PC-3 (cell line): ENCODE measurements at regions not wholly inside any gene's neighbourhood (a gene's known extent, or its start where the extent isn't known, plus 50 kb on each side); places are given as distances from the start of the nearest gene placed in this dataset.
A peak's percentile ranks its signal among the peaks of the same experiment; 100 is the strongest.
"Not testable (repeated sequence)": the region's sequence is repeated elsewhere in the genome, so short reads cannot be mapped to it uniquely, and the experiment has no call there.

ENCODE experiments used
- ATAC-seq: fragments of 200-7000 bp; cut with Tn5 transposase; 2 replicates; pipeline ENCODE4 v1.9.1; 2020; ENCODE audit warnings: mild to moderate bottlenecking, moderate library complexity
- BruUV-seq: library from RNA; stranded (reverse); fragments of 400-500 nt; replicated peaks from 2 replicates; lab custom pipeline; 2021; lab: Mats Ljungman, UMichigan
- CTCF ChIA-PET: fragments of 300-600 bp; sonication (Branson Sonifier 250); formaldehyde crosslinking; loops from one replicate; lab custom pipeline; 2022; ENCODE audit warnings: antibody characterized with exemption; lab: Charles Lee
- POLR2A ChIA-PET: fragments of 300-600 bp; sonication (Branson Sonifier 250); formaldehyde crosslinking; loops from one replicate; lab custom pipeline; 2022; ENCODE audit warnings: antibody characterized with exemption; ENCODE audit not compliant: unreplicated experiment; lab: Charles Lee
- DNase-seq: peaks from one replicate; pipeline ENCODE4 v3.0.0-alpha.2; 2015
- H2AFZ ChIP-seq: fragments of 300-600 bp; sonication (generic); 2 replicates; pipeline ENCODE4 v1.6.0; 2016; ENCODE audit warnings: antibody characterized with exemption, low read length
- H3F3A ChIP-seq: fragments of 300-600 bp; sonication (generic); one replicate; pipeline ENCODE4 v1.6.0; 2017; ENCODE audit warnings: antibody characterized with exemption, low read length, control low read depth, mild to moderate bottlenecking; ENCODE audit not compliant: unreplicated experiment
- H3K27ac ChIP-seq: fragments of 300-600 bp; sonication (generic); 2 replicates; pipeline ENCODE4 v1.5.1; 2016; ENCODE audit warnings: mild to moderate bottlenecking, low read length
- H3K27me3 ChIP-seq: fragments of 300-600 bp; sonication (generic); 2 replicates; pipeline ENCODE4 v1.6.1; 2016; ENCODE audit warnings: low read length, mixed read lengths
- H3K36me3 ChIP-seq: fragments of 300-600 bp; sonication (generic); 2 replicates; pipeline ENCODE4 v1.6.1; 2016; ENCODE audit warnings: low read depth, mixed run types, low read length, mixed read lengths
- H3K4me1 ChIP-seq: fragments of 300-600 bp; sonication (generic); 2 replicates; pipeline ENCODE4 v1.5.1; 2016; ENCODE audit warnings: low read length; ENCODE audit not compliant: insufficient read depth
- H3K4me2 ChIP-seq: fragments of 300-600 bp; sonication (generic); 2 replicates; pipeline ENCODE4 v1.6.0; 2016; ENCODE audit warnings: low read length
- H3K4me3 ChIP-seq: fragments of 300-600 bp; sonication (generic); 2 replicates; pipeline ENCODE4 v1.5.1; 2016; ENCODE audit warnings: mild to moderate bottlenecking, low read length, mixed read lengths
- H3K79me2 ChIP-seq: fragments of 300-600 bp; sonication (generic); 2 replicates; pipeline ENCODE4 v1.6.1; 2017; ENCODE audit warnings: low read length, mixed read lengths
- H3K9ac ChIP-seq: fragments of 300-600 bp; sonication (generic); 2 replicates; pipeline ENCODE4 v1.6.0; 2016; ENCODE audit warnings: mild to moderate bottlenecking, low read length
- H3K9me2 ChIP-seq: fragments of 300-600 bp; sonication (generic); replicated peaks from 2 replicates; pipeline ENCODE4 v1.6.1; 2016; ENCODE audit warnings: mixed run types, low read length, mixed read lengths
- H3K9me3 ChIP-seq: fragments of 300-600 bp; sonication (generic); 2 replicates; pipeline ENCODE4 v1.6.1; 2016; ENCODE audit warnings: low read length, mixed read lengths
- H4K20me1 ChIP-seq: fragments of 300-600 bp; sonication (generic); 2 replicates; pipeline ENCODE4 v1.6.1; 2016; ENCODE audit warnings: low read length, mixed read lengths
- EZH2 ChIP-seq: fragments of 300-600 bp; sonication (generic); IDR thresholded peaks from one replicate; pipeline ENCODE4 v1.6.1; 2017; ENCODE audit warnings: antibody characterized with exemption, mild to moderate bottlenecking, low read length; ENCODE audit not compliant: unreplicated experiment
- EZH2phosphoT487 ChIP-seq: fragments of 300-600 bp; sonication (generic); IDR thresholded peaks from 2 replicates; pipeline ENCODE4 v1.6.1; 2018; ENCODE audit warnings: mild to moderate bottlenecking, antibody characterized with exemption, low read length, borderline replicate concordance
- intact Hi-C: fragments of 100-400 bp; cut with micrococcal nuclease; formaldehyde crosslinking; loops from 2 replicates; pipeline ENCODE4 v1.9.0; 2023
- TF ChIP-seq, protein P1 (sequence below): fragments of 300-600 bp; sonication (generic); conservative IDR thresholded peaks from 2 replicates; pipeline ENCODE4 v1.5.1; 2017; ENCODE audit warnings: antibody characterized with exemption, low read depth, mild to moderate bottlenecking, low read length

DNA sequence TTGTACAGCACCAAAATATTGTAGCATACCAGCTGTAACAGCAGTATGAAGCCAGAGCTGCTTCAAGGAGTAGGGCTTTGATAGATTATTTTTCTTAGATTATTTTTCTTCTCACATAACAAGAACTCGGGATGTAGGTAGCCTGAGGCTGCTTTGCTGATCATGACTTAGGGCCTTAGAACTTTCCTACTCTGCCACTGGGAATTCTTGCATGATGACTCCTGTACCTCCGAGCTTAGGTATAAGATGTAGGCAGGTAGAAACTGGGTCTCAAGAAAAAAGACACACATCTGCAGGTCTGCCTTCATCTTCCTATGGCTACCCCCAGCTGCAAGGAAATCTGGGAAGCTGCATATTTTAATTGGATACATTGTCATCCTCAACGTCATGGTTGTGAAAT is 115.9 kb upstream of the PNPLA4 start:
- POLR2A ChIA-PET = no interaction called here

DNA sequence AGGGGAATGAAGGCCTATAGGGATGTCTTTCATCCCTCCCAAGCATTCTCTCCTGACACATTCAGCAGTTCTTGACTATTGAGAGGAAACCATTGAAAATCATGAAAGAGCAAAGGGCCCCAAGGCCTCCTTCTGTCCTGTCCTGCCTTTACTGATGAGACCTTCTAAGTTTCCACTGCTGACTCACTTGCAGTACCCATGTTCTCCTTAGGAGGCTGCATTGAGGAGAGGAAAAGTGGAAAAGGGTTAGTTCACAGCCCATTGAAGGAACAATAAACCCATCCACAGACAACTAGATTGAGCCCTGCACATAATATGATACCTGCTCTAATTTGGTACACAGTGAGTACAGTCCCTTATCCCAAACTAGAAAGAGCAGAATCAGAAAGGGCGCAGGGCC is 115.1 kb upstream of the PNPLA4 start:
- Histone ChIP-seq H4K20me1 (no peaks in the 10 kb centered on the region), H3K4me1 (no peaks in the 10 kb centered on the region), H3F3A (no peaks in the 10 kb centered on the region), H3K27me3 (no peaks in the 10 kb centered on the region), H2AFZ (no peak overlapping the region), H3K9ac (no peak overlapping the region), H3K27ac (no peak overlapping the region), H3K9me3 (no peaks in the 10 kb centered on the region), H3K9me2 (no peaks in the 10 kb centered on the region), H3K4me3 (no peak overlapping the region), H3K4me2 (no peak overlapping the region), H3K36me3 (no peaks in the 10 kb centered on the region), H3K79me2 (no peaks in the 10 kb centered on the region)
- BruUV-seq = no TSS peak
- TF ChIP-seq, protein P1, sequence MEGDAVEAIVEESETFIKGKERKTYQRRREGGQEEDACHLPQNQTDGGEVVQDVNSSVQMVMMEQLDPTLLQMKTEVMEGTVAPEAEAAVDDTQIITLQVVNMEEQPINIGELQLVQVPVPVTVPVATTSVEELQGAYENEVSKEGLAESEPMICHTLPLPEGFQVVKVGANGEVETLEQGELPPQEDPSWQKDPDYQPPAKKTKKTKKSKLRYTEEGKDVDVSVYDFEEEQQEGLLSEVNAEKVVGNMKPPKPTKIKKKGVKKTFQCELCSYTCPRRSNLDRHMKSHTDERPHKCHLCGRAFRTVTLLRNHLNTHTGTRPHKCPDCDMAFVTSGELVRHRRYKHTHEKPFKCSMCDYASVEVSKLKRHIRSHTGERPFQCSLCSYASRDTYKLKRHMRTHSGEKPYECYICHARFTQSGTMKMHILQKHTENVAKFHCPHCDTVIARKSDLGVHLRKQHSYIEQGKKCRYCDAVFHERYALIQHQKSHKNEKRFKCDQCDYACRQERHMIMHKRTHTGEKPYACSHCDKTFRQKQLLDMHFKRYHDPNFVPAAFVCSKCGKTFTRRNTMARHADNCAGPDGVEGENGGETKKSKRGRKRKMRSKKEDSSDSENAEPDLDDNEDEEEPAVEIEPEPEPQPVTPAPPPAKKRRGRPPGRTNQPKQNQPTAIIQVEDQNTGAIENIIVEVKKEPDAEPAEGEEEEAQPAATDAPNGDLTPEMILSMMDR = peak; percentile 40
- no peak for TF ChIP-seq EZH2phosphoT487
- ATAC-seq = peak; percentile 24; the same call in 1 of the 2 replicates
- POLR2A ChIA-PET = no interaction called here
- peak; percentile 31 for DNase-seq
- intact Hi-C loops = no loop called here
- CTCF ChIA-PET = no interaction called here

More for the DNA sequence above, 115.9 kb upstream of the PNPLA4 start:
- Histone ChIP-seq H3F3A (no peaks in the 10 kb centered on the region), H3K27me3 (no peaks in the 10 kb centered on the region), H3K4me1 (no peaks in the 10 kb centered on the region), H3K79me2 (no peaks in the 10 kb centered on the region), H3K36me3 (no peaks in the 10 kb centered on the region), H3K9me3 (no peaks in the 10 kb centered on the region), H4K20me1 (no peaks in the 10 kb centered on the region), H3K9ac (no peak overlapping the region), H2AFZ (no peak overlapping the region), H3K27ac (no peak overlapping the region), H3K9me2 (no peaks in the 10 kb centered on the region), H3K4me3 (no peak overlapping the region), H3K4me2 (no peak overlapping the region)
- no peak for DNase-seq
- BruUV-seq = no TSS peak
- CTCF ChIA-PET = no interaction called here
- TF ChIP-seq EZH2phosphoT487 (no peak), EZH2 (no peak)
- TF ChIP-seq, protein P1 = no peak
- no peak for ATAC-seq
- intact Hi-C loops = no loop called here

DNA sequence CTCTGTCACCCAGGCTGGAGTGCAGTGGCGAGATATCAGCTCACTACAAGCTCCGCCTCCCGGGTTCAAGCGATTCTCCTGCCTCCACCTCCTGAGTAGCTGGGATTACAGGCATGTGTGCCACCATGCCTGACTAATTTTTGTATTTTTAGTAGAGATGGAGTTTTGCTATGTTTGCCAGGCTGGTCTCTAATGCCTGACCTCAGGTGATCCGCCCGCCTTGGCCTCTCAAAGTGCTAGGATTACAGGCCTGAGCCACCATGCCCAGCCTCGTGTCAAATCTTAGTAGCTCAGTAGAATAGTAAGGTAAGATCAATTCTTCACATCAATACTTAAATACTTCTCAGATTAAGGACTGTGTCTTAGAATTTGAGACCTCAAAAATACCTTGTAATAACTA is 112.5 kb upstream of the PNPLA4 start:
- H3F3A ChIP-seq, H3K9ac ChIP-seq, H3K4me1 ChIP-seq, DNase-seq, intact Hi-C loops, CTCF ChIA-PET, H3K79me2 ChIP-seq, H2AFZ ChIP-seq, H3K4me3 ChIP-seq, ATAC-seq, H3K36me3 ChIP-seq, H3K27me3 ChIP-seq, H3K27ac ChIP-seq, H3K9me3 ChIP-seq, H3K4me2 ChIP-seq, H3K9me2 ChIP-seq, POLR2A ChIA-PET, BruUV-seq, H4K20me1 ChIP-seq: not testable (repeated sequence)
